ENCODE measurements at regions not wholly inside any gene's neighbourhood (a gene's known extent, or its start where the extent isn't known, plus 50 kb on each side); places are given as distances from the start of the nearest gene placed in this dataset.
"Not testable (repeated sequence)": the region's sequence is repeated elsewhere in the genome, so short reads cannot be mapped to it uniquely, and the experiment has no call there.

GRCh38 chr6:117014641-117015473 is 137.8 kb downstream of the RFX6 start:
- not testable (repeated sequence) for TF ChIP-seq RNF2 (IDR thresholded peaks at IDR 0.05); HDAC2 (IDR thresholded peaks at IDR 0.05); TEAD4 (IDR thresholded peaks at IDR 0.05; ENCODE audit: low read length); TEAD4 (CRISPR knock-in tag; IDR thresholded peaks at IDR 0.05; ENCODE audit: borderline replicate concordance); STAT5B (CRISPR knock-in tag; IDR thresholded peaks at IDR 0.05); RFX5 (IDR thresholded peaks at IDR 0.05; ENCODE audit: low read depth, low read length); IRF1 (CRISPR knock-in tag; IDR thresholded peaks at IDR 0.05; ENCODE audit: borderline replicate concordance)
- TF ChIP-seq, protein P1, sequence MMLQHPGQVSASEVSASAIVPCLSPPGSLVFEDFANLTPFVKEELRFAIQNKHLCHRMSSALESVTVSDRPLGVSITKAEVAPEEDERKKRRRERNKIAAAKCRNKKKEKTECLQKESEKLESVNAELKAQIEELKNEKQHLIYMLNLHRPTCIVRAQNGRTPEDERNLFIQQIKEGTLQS (IDR thresholded peaks at IDR 0.05) = not testable (repeated sequence)
- TF ChIP-seq, protein P1 (CRISPR knock-in tag; conservative IDR thresholded peaks at IDR 0.05) = not testable (repeated sequence)
